ENCODE measurements at regions not wholly inside any gene's neighbourhood (a gene's known extent, or its start where the extent isn't known, plus 50 kb on each side); places are given as distances from the start of the nearest gene placed in this dataset.

DNA sequence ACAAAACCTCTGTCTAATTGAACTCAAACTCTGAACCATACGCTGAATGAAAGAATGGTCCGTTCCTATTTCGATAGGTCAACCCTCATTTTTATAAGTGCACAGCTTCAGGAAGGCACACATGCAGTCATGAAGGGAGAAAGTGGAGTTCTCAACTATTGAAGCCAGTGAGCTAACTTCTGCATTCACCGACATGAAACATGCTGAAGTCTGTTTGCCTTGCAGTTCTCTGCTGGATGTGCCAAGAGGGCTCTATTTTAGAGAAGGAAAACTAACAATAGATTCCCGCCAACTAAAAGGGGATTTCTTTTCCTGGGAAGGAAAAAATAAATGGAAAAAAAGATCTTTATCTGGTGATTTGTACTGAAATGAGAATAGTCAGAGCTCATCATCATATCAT, 191.0 kb upstream of the PLEKHG7 start:
- WGBS, 2 donors = 29 to 38% methylated on average over 5 of the region's 5 CpGs
- ATAC-seq (ENCODE audit: low FRiP score) (no peak), DNase-seq (no peak)
- no peaks in the 10 kb centered on the region for H3K36me3 ChIP-seq (ENCODE audit: control insufficient read depth in 1 of 2, insufficient read depth in 2 of 2, low read length in 1 of 2)
- H3K9me3 ChIP-seq (ENCODE audit: control insufficient read depth, low read length) = no peaks in the 10 kb centered on the region
- H3K4me1 ChIP-seq (ENCODE audit: control insufficient read depth in 1 of 2, insufficient read depth in 2 of 2, low read length in 2 of 2) = peaks cover 0 to 5% of the 10 kb centered on the region in 2 donors
- H3K27me3 ChIP-seq (ENCODE audit: control insufficient read depth in 1 of 2, insufficient read depth in 2 of 2, low read length in 1 of 2) = no peaks in the 10 kb centered on the region
- intact Hi-C loops (cut with DNase I) = loop anchor here in 1 of 2 donors (5.0 kb wide), 1 partner anchor 41 kb away; no protein-coding TSS in a partner anchor
- H3K4me3 ChIP-seq (ENCODE audit: low read length in 2 of 2) = no peak overlapping the region
- H3K27ac ChIP-seq (ENCODE audit: low read depth in 1 of 2, low read length in 2 of 2) = no peak overlapping the region

DNA sequence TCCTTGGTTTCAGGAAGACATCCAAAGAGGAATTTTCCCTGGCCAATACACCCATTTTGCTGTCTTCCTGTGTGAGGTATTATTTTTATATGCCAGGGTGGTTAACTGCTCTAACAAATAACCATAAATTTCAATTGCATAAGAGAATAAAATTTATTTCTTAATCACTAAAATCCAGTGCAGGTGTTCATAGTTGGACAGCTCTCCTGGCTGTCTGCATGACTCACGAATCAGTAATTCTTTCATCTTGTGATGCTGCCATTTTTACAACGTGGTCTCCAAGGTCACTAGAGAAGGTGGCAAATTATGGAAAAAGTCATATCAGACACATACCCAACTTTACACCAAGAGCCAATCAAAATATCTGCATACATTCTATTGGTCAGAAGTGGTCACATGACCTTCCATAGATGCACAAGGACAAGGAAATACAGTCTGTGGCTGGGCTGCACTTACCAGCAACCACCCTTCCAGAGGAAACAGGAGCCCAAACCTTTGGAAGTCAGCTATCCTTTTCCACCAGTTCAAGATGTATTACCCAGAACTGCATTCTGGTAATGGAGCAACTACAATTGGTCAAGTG, 193.5 kb upstream of the PLEKHG7 start:
- DNase-seq (no peak), ATAC-seq (ENCODE audit: low FRiP score) (no peak)
- 71 to 77% methylated on average over 2 of the region's 2 CpGs for WGBS, 2 donors
- H3K4me3 ChIP-seq (ENCODE audit: low read length in 2 of 2) = no peak overlapping the region
- H3K36me3 ChIP-seq (ENCODE audit: control insufficient read depth in 1 of 2, insufficient read depth in 2 of 2, low read length in 1 of 2) = no peaks in the 10 kb centered on the region
- no peaks in the 10 kb centered on the region for H3K9me3 ChIP-seq (ENCODE audit: control insufficient read depth, low read length)
- intact Hi-C loops (cut with DNase I) = loop anchor here (5.0 to 10.0 kb wide), 2 partner anchors 53 to 364 kb away; partner anchors contain the start of gene BTG1 (in 1 of the 2)
- H3K27me3 ChIP-seq (ENCODE audit: control insufficient read depth in 1 of 2, insufficient read depth in 2 of 2, low read length in 1 of 2) = no peaks in the 10 kb centered on the region
- H3K4me1 ChIP-seq (ENCODE audit: control insufficient read depth in 1 of 2, insufficient read depth in 2 of 2, low read length in 2 of 2) = peaks cover 0 to 7% of the 10 kb centered on the region in 2 donors
- H3K27ac ChIP-seq (ENCODE audit: low read depth in 1 of 2, low read length in 2 of 2) = no peak overlapping the region

DNA sequence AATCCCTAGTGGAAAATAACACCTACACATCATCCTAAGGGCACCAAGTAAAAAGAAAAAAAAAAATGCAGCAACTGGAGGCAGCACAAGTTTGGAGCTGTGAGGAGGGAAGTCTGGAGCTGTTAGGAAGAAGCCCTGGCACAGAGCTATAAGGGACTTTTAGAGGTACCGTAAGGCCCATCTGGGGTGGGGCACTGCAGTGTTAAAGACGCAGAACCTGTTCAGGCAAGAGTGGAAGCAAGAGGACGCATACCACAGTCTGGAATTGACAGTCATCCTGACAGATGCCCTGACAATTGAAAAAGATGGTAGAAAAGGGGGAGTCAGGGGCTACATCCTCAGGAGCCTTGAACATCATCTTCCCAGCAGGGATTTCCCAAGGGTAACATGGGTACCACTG, 195.9 kb upstream of the PLEKHG7 start:
- DNase-seq (no peak), ATAC-seq (ENCODE audit: low FRiP score) (no peak)
- WGBS, 2 donors = 69 to 88% methylated on average over 3 of the region's 3 CpGs
- no peaks in the 10 kb centered on the region for H3K36me3 ChIP-seq (ENCODE audit: control insufficient read depth in 1 of 2, insufficient read depth in 2 of 2, low read length in 1 of 2)
- no peaks in the 10 kb centered on the region for H3K9me3 ChIP-seq (ENCODE audit: control insufficient read depth, low read length)
- H3K27ac ChIP-seq (ENCODE audit: low read depth in 1 of 2, low read length in 2 of 2) = no peak overlapping the region
- H3K4me1 ChIP-seq (ENCODE audit: control insufficient read depth in 1 of 2, insufficient read depth in 2 of 2, low read length in 2 of 2) = peaks cover 0 to 7% of the 10 kb centered on the region in 2 donors
- intact Hi-C loops (cut with DNase I) = loop anchor here (5.0 to 10.0 kb wide), 2 partner anchors 55 to 362 kb away; partner anchors contain the start of gene BTG1 (in 1 of the 2)
- H3K4me3 ChIP-seq (ENCODE audit: low read length in 2 of 2) = no peak overlapping the region
- H3K27me3 ChIP-seq (ENCODE audit: control insufficient read depth in 1 of 2, insufficient read depth in 2 of 2, low read length in 1 of 2) = no peaks in the 10 kb centered on the region

DNA sequence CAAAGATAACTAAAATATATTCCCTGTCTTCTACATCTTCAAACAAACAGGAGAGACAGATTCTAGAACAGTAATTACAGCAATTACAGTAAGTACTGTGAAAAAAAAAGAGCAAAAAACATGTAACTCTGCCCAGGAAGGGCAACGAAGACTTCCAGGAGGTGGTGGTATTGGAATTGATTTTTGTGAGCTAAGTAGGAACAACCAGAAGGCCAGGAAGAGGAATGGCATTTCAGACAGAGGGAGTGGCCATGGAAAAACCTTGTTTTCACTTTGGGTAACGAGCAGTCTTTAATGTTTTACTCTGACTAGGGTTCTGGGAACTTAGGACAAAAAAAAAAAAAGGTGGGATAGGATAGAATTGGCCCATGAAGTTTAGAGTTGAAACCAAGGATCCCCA, 196.3 kb upstream of the PLEKHG7 start:
- no peak for DNase-seq
- H3K9me3 ChIP-seq (ENCODE audit: control insufficient read depth, low read length) = no peaks in the 10 kb centered on the region
- H3K4me1 ChIP-seq (ENCODE audit: control insufficient read depth in 1 of 2, insufficient read depth in 2 of 2, low read length in 2 of 2) = peaks cover 0 to 4% of the 10 kb centered on the region in 2 donors
- WGBS, 2 donors = 39 to 47% methylated on average over 2 of the region's 2 CpGs
- no peak overlapping the region for H3K27ac ChIP-seq (ENCODE audit: low read depth in 1 of 2, low read length in 2 of 2)
- H3K4me3 ChIP-seq (ENCODE audit: low read length in 2 of 2) = no peak overlapping the region
- no peaks in the 10 kb centered on the region for H3K36me3 ChIP-seq (ENCODE audit: control insufficient read depth in 1 of 2, insufficient read depth in 2 of 2, low read length in 1 of 2)
- ATAC-seq (ENCODE audit: low FRiP score) = no peak
- intact Hi-C loops (cut with DNase I) = loop anchor here (5.0 to 10.0 kb wide), 2 partner anchors 56 to 362 kb away; partner anchors contain the start of gene BTG1 (in 1 of the 2)
- H3K27me3 ChIP-seq (ENCODE audit: control insufficient read depth in 1 of 2, insufficient read depth in 2 of 2, low read length in 1 of 2) = no peaks in the 10 kb centered on the region

DNA sequence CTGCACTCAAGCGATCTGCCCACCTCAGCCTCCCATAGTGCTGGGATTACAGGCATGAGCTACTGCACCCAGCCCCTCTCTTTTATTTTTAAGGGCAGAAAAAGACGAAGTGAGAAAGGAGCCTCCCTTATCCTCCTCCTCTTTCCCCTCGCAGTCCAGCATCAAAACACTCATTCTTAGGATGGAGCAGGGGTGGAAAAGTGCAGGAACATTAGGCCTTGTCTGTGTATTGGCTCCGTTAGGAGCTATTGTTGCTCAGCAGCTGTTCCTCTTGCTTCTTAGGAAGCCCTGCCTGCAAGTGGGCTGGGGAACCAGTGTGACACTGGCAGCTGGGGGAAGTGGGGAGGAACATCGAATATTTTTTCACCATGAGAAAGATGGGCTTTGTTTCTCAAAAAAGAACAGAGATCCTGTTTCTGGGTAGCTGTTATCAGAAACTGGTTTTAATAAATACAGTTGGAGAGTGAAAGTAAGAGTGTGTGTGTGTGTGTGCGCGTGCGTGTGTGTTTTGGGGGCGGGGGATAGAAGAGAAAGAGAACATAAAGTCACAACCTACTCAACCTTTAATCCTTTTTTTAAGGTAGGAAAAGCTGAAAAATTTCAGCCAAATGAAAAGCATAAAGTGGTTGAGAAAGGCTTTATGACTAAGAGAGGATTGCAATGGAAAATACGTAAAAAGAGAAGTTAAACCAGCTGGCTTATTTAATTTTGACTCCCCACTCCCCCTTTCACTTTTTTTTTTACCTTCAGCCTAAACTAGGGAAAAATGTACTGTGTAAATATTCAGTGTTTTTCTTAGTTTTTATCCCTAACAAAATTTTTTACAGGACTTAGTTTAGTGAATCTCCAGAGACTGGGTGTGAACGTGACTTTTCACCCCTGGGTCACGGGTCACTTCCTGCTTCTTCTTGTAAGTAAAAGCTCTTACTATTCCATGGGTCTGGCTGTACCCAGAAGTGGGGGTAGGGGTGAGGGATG, 197.2 kb upstream of the PLEKHG7 start:
- 31 to 34% methylated on average over 12 of the region's 12 CpGs for WGBS, 2 donors
- Histone ChIP-seq H3K27ac (ENCODE audit: low read depth in 1 of 2, low read length in 2 of 2) (peak overlapping the region; percentile 2 to 7), H3K9me3 (ENCODE audit: control insufficient read depth, low read length) (no peaks in the 10 kb centered on the region), H3K36me3 (ENCODE audit: control insufficient read depth in 1 of 2, insufficient read depth in 2 of 2, low read length in 1 of 2) (no peaks in the 10 kb centered on the region), H3K27me3 (ENCODE audit: control insufficient read depth in 1 of 2, insufficient read depth in 2 of 2, low read length in 1 of 2) (no peaks in the 10 kb centered on the region), H3K4me3 (ENCODE audit: low read length in 2 of 2) (no peak overlapping the region), H3K4me1 (ENCODE audit: control insufficient read depth in 1 of 2, insufficient read depth in 2 of 2, low read length in 2 of 2) (peaks cover 0 to 2% of the 10 kb centered on the region in 2 donors)
- ATAC-seq (ENCODE audit: low FRiP score) = peak; percentile 70
- intact Hi-C loops (cut with DNase I) = loop anchor here (5.0 to 10.0 kb wide), 2 partner anchors 57 to 361 kb away; partner anchors contain the start of gene BTG1 (in 1 of the 2)
- peak; percentile 76 to 79 for DNase-seq

DNA sequence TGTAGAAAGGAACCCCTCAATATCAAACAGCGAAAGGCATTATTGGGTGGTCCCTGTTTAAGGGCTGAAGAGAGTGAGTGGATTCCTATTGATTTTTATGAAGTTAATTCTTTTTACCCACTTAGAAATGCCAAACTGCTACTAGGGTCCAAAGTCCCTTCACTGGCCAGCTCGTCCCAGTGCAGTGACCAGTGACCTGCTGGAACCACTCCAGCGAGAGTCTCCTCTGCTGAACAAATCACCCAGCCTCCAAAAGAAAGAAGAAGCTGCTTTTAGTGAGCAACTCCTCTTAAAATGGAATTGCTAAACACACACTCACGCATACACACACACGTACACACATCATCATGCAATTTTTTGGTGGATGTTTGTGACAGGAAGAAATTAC, 198.2 kb upstream of the PLEKHG7 start:
- WGBS, 2 donors = 82 to 83% methylated on average over 5 of the region's 5 CpGs
- H3K27me3 ChIP-seq (ENCODE audit: control insufficient read depth in 1 of 2, insufficient read depth in 2 of 2, low read length in 1 of 2) = no peaks in the 10 kb centered on the region
- intact Hi-C loops (cut with DNase I) = loop anchor here in 1 of 2 donors (10.0 kb wide), 1 partner anchor 360 kb away; the partner anchor contains the start of gene BTG1
- no peaks in the 10 kb centered on the region for H3K9me3 ChIP-seq (ENCODE audit: control insufficient read depth, low read length)
- DNase-seq (peak in 1 of 2 donors; percentile 74), ATAC-seq (ENCODE audit: low FRiP score) (no peak)
- no peak overlapping the region for H3K4me3 ChIP-seq (ENCODE audit: low read length in 2 of 2)
- H3K4me1 ChIP-seq (ENCODE audit: control insufficient read depth in 1 of 2, insufficient read depth in 2 of 2, low read length in 2 of 2) = peaks cover 0 to 2% of the 10 kb centered on the region in 2 donors
- H3K36me3 ChIP-seq (ENCODE audit: control insufficient read depth in 1 of 2, insufficient read depth in 2 of 2, low read length in 1 of 2) = no peaks in the 10 kb centered on the region
- peak overlapping the region; percentile 29 to 57 for H3K27ac ChIP-seq (ENCODE audit: low read depth in 1 of 2, low read length in 2 of 2)

DNA sequence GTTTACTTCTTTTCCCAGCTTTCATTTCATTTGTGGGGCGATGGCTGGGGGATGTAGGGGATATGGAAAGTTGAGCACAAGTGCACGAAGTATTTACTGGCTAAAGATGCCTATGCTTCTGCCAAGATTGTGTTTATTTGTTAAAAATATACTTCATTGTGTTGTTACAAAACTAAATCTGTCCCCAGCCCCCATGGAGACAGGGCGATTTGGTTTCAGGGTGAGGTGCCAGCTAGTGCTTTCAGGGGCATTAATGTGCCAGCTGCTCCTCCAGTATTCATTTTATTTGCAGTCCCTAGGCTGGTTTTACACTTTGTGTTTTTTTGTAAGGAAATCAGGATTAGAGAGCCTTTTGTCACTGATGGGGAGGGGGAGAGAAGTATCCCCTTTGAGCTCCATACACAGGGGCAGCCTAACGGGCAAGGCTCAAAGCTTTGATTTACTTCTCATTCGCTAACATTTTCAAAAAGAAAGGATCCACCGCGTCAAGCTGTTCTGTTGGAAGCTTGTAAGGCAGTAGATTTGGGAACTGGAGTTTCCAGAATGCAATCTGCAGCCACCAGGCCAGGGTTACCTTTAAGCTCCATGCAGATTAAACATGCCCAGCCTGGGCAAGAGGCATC, 198.7 kb upstream of the PLEKHG7 start:
- WGBS, 2 donors = 32 to 40% methylated on average over 7 of the region's 7 CpGs
- intact Hi-C loops (cut with DNase I) = loop anchor here in 1 of 2 donors (10.0 kb wide), 1 partner anchor 359 kb away; the partner anchor contains the start of gene BTG1
- peaks cover 0 to 2% of the 10 kb centered on the region in 2 donors for H3K4me1 ChIP-seq (ENCODE audit: control insufficient read depth in 1 of 2, insufficient read depth in 2 of 2, low read length in 2 of 2)

More for the DNA sequence above, 198.7 kb upstream of the PLEKHG7 start:
- no peaks in the 10 kb centered on the region for H3K27me3 ChIP-seq (ENCODE audit: control insufficient read depth in 1 of 2, insufficient read depth in 2 of 2, low read length in 1 of 2)
- H3K9me3 ChIP-seq (ENCODE audit: control insufficient read depth, low read length) = no peaks in the 10 kb centered on the region
- H3K4me3 ChIP-seq (ENCODE audit: low read length in 2 of 2) = no peak overlapping the region
- H3K36me3 ChIP-seq (ENCODE audit: control insufficient read depth in 1 of 2, insufficient read depth in 2 of 2, low read length in 1 of 2) = no peaks in the 10 kb centered on the region
- peak overlapping the region; percentile 29 to 57 for H3K27ac ChIP-seq (ENCODE audit: low read depth in 1 of 2, low read length in 2 of 2)
- ATAC-seq (ENCODE audit: low FRiP score) = no peak
- no peak for DNase-seq
